Progenitor cell of endocrine pancreas (in vitro differentiated cells): ENCODE measurements at regions not wholly inside any gene's neighbourhood (a gene's known extent, or its start where the extent isn't known, plus 50 kb on each side); places are given as distances from the start of the nearest gene placed in this dataset.

Experiments
- DNase-seq: peaks from one replicate; pipeline ENCODE4 v3.0.0; 2021; ENCODE audit warnings: low spot score; ENCODE audit not compliant: unreplicated experiment
- H3K27ac Mint-ChIP-seq: 2 replicates; pipeline ENCODE4 v1.8.0; 2021; ENCODE audit warnings: mild to moderate bottlenecking, moderate library complexity, mixed read lengths
- H3K27me3 Mint-ChIP-seq: 2 replicates; pipeline ENCODE4 v1.8.0; 2021; ENCODE audit warnings: mixed read lengths
- H3K36me3 Mint-ChIP-seq: 2 replicates; pipeline ENCODE4 v1.8.0; 2022; ENCODE audit warnings: mixed read lengths; ENCODE audit not compliant: insufficient read depth
- H3K4me1 Mint-ChIP-seq: 2 replicates; pipeline ENCODE4 v1.8.0; 2021; ENCODE audit warnings: low read depth, mixed read lengths
- H3K4me3 Mint-ChIP-seq: 2 replicates; pipeline ENCODE4 v1.8.0; 2021; ENCODE audit warnings: low read depth, mild to moderate bottlenecking, moderate library complexity, mixed read lengths
- H3K9me3 Mint-ChIP-seq: 2 replicates; pipeline ENCODE4 v1.8.0; 2021; ENCODE audit warnings: low read depth, mixed read lengths
- TF ChIP-seq, protein P1 (sequence below): fragments of 200-600 bp; sonication (generic); IDR thresholded peaks from one replicate; pipeline ENCODE4 v1.5.0; 2021; ENCODE audit warnings: antibody characterized with exemption, mild to moderate bottlenecking; ENCODE audit not compliant: unreplicated experiment

- TF ChIP-seq, protein P1, sequence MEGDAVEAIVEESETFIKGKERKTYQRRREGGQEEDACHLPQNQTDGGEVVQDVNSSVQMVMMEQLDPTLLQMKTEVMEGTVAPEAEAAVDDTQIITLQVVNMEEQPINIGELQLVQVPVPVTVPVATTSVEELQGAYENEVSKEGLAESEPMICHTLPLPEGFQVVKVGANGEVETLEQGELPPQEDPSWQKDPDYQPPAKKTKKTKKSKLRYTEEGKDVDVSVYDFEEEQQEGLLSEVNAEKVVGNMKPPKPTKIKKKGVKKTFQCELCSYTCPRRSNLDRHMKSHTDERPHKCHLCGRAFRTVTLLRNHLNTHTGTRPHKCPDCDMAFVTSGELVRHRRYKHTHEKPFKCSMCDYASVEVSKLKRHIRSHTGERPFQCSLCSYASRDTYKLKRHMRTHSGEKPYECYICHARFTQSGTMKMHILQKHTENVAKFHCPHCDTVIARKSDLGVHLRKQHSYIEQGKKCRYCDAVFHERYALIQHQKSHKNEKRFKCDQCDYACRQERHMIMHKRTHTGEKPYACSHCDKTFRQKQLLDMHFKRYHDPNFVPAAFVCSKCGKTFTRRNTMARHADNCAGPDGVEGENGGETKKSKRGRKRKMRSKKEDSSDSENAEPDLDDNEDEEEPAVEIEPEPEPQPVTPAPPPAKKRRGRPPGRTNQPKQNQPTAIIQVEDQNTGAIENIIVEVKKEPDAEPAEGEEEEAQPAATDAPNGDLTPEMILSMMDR, result no peak
- no peaks in the 10 kb centered on the region for H3K9me3 Mint-ChIP-seq
- no peak overlapping the region for H3K4me3 Mint-ChIP-seq
- no peak for DNase-seq
- peaks cover 36% of the 10 kb centered on the region for H3K27me3 Mint-ChIP-seq
- H3K27ac Mint-ChIP-seq, result no peak overlapping the region
- H3K36me3 Mint-ChIP-seq, result no peaks in the 10 kb centered on the region
- H3K4me1 Mint-ChIP-seq, result peaks cover 4% of the 10 kb centered on the region
Observed at GRCh38 chr3:159149131-159149530, 347.3 kb downstream of the MFSD1 start.

- H3K4me3 Mint-ChIP-seq, result no peak overlapping the region
- no peak overlapping the region for H3K27ac Mint-ChIP-seq
- H3K27me3 Mint-ChIP-seq, result peaks cover 37% of the 10 kb centered on the region
- DNase-seq, result no peak
- H3K4me1 Mint-ChIP-seq, result peaks cover 4% of the 10 kb centered on the region
- H3K9me3 Mint-ChIP-seq, result no peaks in the 10 kb centered on the region
- H3K36me3 Mint-ChIP-seq, result no peaks in the 10 kb centered on the region
- TF ChIP-seq, protein P1, result no peak
Observed at GRCh38 chr3:159149633-159150032, 347.8 kb downstream of the MFSD1 start.

DNA sequence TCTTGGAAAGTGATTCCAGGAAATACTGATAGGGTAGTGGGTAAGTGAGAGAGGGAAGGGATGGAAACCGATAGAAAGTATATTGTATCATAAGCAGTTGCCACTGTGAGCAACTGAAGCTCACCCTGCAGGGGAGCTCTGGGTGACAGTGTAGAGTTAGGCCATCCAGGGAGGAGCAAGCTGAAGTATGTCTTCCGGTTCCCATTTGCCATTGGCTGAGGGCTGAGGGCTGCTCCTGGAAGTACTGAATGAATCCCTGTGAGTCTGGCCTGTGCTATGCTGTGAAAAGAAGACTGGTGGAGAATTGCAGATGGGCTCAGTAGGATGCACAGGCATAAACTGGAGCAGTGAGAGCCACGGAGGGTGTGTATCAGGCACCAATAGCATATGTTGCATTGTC, 348.3 kb downstream of the MFSD1 start:
- H3K4me3 Mint-ChIP-seq, result no peak overlapping the region
- DNase-seq, result no peak
- no peaks in the 10 kb centered on the region for H3K36me3 Mint-ChIP-seq
- H3K27ac Mint-ChIP-seq, result no peak overlapping the region
- peaks cover 38% of the 10 kb centered on the region for H3K27me3 Mint-ChIP-seq
- no peaks in the 10 kb centered on the region for H3K9me3 Mint-ChIP-seq
- TF ChIP-seq, protein P1, result no peak
- H3K4me1 Mint-ChIP-seq, result no peaks in the 10 kb centered on the region

DNA sequence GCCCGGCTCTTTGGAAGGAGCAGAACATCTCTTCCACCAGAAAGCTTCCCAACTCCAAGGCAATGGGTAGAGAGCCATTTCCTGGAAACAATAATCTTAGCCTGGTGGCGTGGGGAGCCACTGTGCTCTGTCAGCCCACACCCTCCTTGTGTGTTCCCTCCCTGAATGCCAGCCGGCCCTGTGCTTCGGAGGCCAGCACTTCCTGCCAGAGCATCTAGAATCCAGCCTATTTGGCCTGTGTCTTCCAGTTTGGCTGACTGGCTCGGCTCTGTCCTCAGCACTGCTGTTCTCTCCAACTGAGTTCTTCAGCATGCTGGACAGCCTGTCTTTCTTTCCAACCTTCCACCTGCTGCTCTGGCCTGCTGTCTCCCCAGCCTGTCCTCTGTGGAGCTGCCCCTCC, 349.3 kb downstream of the MFSD1 start:
- H3K27ac Mint-ChIP-seq, result no peak overlapping the region
- H3K36me3 Mint-ChIP-seq, result no peaks in the 10 kb centered on the region
- H3K4me1 Mint-ChIP-seq, result no peaks in the 10 kb centered on the region
- H3K9me3 Mint-ChIP-seq, result no peaks in the 10 kb centered on the region
- H3K4me3 Mint-ChIP-seq, result no peak overlapping the region
- peaks cover 40% of the 10 kb centered on the region for H3K27me3 Mint-ChIP-seq
- no peak for DNase-seq
- TF ChIP-seq, protein P1, result no peak

DNA sequence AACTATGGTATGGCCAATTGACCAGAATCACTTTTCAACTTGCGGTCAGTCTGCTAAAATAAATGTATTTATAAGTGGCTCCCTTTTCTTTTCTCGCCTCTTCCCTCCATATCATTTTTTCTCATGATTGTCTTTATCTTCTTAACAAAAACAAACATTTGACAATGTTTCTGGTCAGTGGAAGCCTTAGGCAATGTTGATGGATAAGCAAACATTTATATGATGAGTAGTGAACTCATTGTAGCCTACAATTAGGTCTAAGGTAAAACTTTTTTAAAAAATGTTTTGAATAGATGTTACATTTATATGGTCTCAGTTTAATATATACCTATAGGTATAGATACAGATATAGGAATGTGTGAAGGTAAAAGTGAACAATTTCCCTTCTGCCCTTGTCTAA, 355.4 kb downstream of the MFSD1 start:
- no peaks in the 10 kb centered on the region for H3K36me3 Mint-ChIP-seq
- peaks cover 14% of the 10 kb centered on the region for H3K27me3 Mint-ChIP-seq
- DNase-seq, result no peak
- no peak overlapping the region for H3K4me3 Mint-ChIP-seq
- H3K4me1 Mint-ChIP-seq, result peaks cover 7% of the 10 kb centered on the region
- no peaks in the 10 kb centered on the region for H3K9me3 Mint-ChIP-seq
- H3K27ac Mint-ChIP-seq, result no peak overlapping the region
- TF ChIP-seq, protein P1, result no peak

GRCh38 chr3:159158213-159158612, 356.4 kb downstream of the MFSD1 start:
- TF ChIP-seq, protein P1, result no peak
- Mint-ChIP-seq H3K4me1 (peaks cover 7% of the 10 kb centered on the region), H3K27ac (no peak overlapping the region), H3K4me3 (no peak overlapping the region), H3K9me3 (no peaks in the 10 kb centered on the region), H3K27me3 (peaks cover 14% of the 10 kb centered on the region), H3K36me3 (no peaks in the 10 kb centered on the region)
- no peak for DNase-seq
